Ovary (tissue), 7 donors: ENCODE measurements at regions not wholly inside any gene's neighbourhood (a gene's known extent, or its start where the extent isn't known, plus 50 kb on each side); places are given as distances from the start of the nearest gene placed in this dataset.

Source experiments
- DNase-seq, 5 donors: peaks; one replicate each; pipeline ENCODE4 v3.0.0-alpha.2; 2019 to 2020
- H3K27ac ChIP-seq, 2 donors: fragments of 200-600 bp; one replicate each; pipeline versions ENCODE4 v1.5.1 to v1.8.0; 2019 to 2022
- H3K27me3 ChIP-seq: fragments of 200-600 bp; one replicate; pipeline ENCODE4 v1.8.0; 2022
- H3K36me3 ChIP-seq: fragments of 200-600 bp; sonication (generic); one replicate; pipeline ENCODE4 v1.5.1; 2019
- H3K4me1 ChIP-seq: one replicate; pipeline ENCODE4 v1.8.1; 2013; ENCODE audit warnings: mild to moderate bottlenecking, moderate library complexity; ENCODE audit not compliant: insufficient read depth
- H3K4me3 ChIP-seq: fragments of 200-600 bp; sonication (generic); one replicate; pipeline ENCODE4 v1.5.1; 2017
- H3K9me3 ChIP-seq, 2 donors: fragments of 200-600 bp in 1 of 2; sonication (generic) in 1 of 2; one replicate each; pipeline versions ENCODE4 v1.5.1 to v1.8.1; 2013 to 2019; ENCODE audit warnings: mild to moderate bottlenecking in 1 of 2, moderate library complexity in 1 of 2
- CTCF ChIP-seq, 3 donors: fragments of 450-650 bp in 2 of 3; fragments of 200-600 bp in 1 of 3; IDR thresholded peaks; one replicate each; pipeline versions ENCODE4 v1.5.1 to v1.8.0; 2016 to 2022; ENCODE audit warnings: antibody characterized with exemption in 3 of 3, mild to moderate bottlenecking in 1 of 3
- EP300 ChIP-seq: sonication (generic); formaldehyde crosslinking; IDR thresholded peaks from one replicate; pipeline ENCODE4 v1.6.1; 2017; ENCODE audit warnings: antibody characterized with exemption
- POLR2A ChIP-seq: fragments of 450-650 bp; IDR thresholded peaks from one replicate; pipeline ENCODE4 v1.6.1; 2017; ENCODE audit warnings: antibody characterized with exemption, mild to moderate bottlenecking, moderate library complexity
- WGBS, 3 donors: extraction: QIAGEN DNeasy Blood & Tissue Kit in 1 of 3; methylation state at CpG; one replicate each; pipeline versions ENCODE4 v1.1.5 to v1.1.7; 2013 to 2017; 5-methylcytosine and 5-hydroxymethylcytosine counted together
- intact Hi-C, 4 donors: fragments of 100-400 bp; cut with DNase I; formaldehyde crosslinking; loops; one replicate each; pipeline versions ENCODE4 v1.11.0 to v1.15.1; 2022 to 2023
- donor health status: DM: no; HTN: no; CAD: no; lungs with moderate emphysema.
- donor health status: DM: no; HTN: no; CAD: no.
- donor health status: Bipolar disorder and iron deficiency.
- donor health status: DM: no; HTN: no; CAD: no.
- donor health status: DM: yes; HTN: yes; CAD: no.

- no peak for DNase-seq
- no peak for TF ChIP-seq CTCF (IDR thresholded peaks at IDR 0.05)
- TF ChIP-seq POLR2A: no peak
- TF ChIP-seq EP300: no peak
- H3K27me3 ChIP-seq: no peaks in the 10 kb centered on the region
- H3K36me3 ChIP-seq: no peaks in the 10 kb centered on the region
- H3K9me3 ChIP-seq: no peaks in the 10 kb centered on the region
- H3K27ac ChIP-seq: no peak overlapping the region
- 73 to 79% (median 77%) methylated on average over 10 of the region's 10 CpGs for WGBS, 3 donors
- H3K4me1 ChIP-seq: no peaks in the 10 kb centered on the region
- intact Hi-C loops: no loop called here
- no peak overlapping the region for H3K4me3 ChIP-seq
Observed at GRCh38 chr20:47866480-47866879, 81.2 kb upstream of the SULF2 start.

- intact Hi-C loops: no loop called here
- DNase-seq: no peak
- Histone ChIP-seq H3K4me3 (no peak overlapping the region), H3K36me3 (no peaks in the 10 kb centered on the region), H3K4me1 (no peaks in the 10 kb centered on the region), H3K27me3 (no peaks in the 10 kb centered on the region), H3K27ac (no peak overlapping the region), H3K9me3 (no peaks in the 10 kb centered on the region)
- TF ChIP-seq EP300: no peak
- no peak for TF ChIP-seq CTCF (IDR thresholded peaks at IDR 0.05)
- TF ChIP-seq POLR2A: no peak
- WGBS, 3 donors: 40 to 54% (median 41%) methylated on average over 9 of the region's 9 CpGs
Observed at GRCh38 chr20:47865912-47866311, 80.6 kb upstream of the SULF2 start.

- no peaks in the 10 kb centered on the region for H3K36me3 ChIP-seq
- no peak for DNase-seq
- no peaks in the 10 kb centered on the region for H3K4me1 ChIP-seq
- 35 to 93% (median 61%) methylated on average over 5 of the region's 5 CpGs for WGBS, 3 donors
- TF ChIP-seq POLR2A: no peak
- no peak for TF ChIP-seq EP300
- no peak for TF ChIP-seq CTCF (IDR thresholded peaks at IDR 0.05)
- intact Hi-C loops: no loop called here
- no peaks in the 10 kb centered on the region for H3K9me3 ChIP-seq
- H3K27ac ChIP-seq: no peak overlapping the region
- H3K27me3 ChIP-seq: no peaks in the 10 kb centered on the region
- no peak overlapping the region for H3K4me3 ChIP-seq
Observed at GRCh38 chr20:47865451-47865850, 80.2 kb upstream of the SULF2 start.

GRCh38 chr20:47863981-47864380, 78.7 kb upstream of the SULF2 start:
- Histone ChIP-seq H3K27ac (no peak overlapping the region), H3K9me3 (no peaks in the 10 kb centered on the region), H3K4me1 (no peaks in the 10 kb centered on the region), H3K27me3 (no peaks in the 10 kb centered on the region), H3K36me3 (no peaks in the 10 kb centered on the region), H3K4me3 (no peak overlapping the region)
- intact Hi-C loops: no loop called here
- DNase-seq: no peak
- TF ChIP-seq EP300 (no peak), CTCF (IDR thresholded peaks at IDR 0.05) (no peak), POLR2A (no peak)
- WGBS, 3 donors: 49 to 53% (median 50%) methylated on average over 2 of the region's 2 CpGs
